HG03045 (cell line): ENCODE measurements at regions not wholly inside any gene's neighbourhood (a gene's known extent, or its start where the extent isn't known, plus 50 kb on each side); places are given as distances from the start of the nearest gene placed in this dataset.

Source experiments
- ATAC-seq: cut with Tn5 transposase; IDR thresholded peaks from one replicate; pipeline ENCODE4 v1.9.1; 2021; ENCODE audit warnings: mild to moderate bottlenecking, moderate library complexity; ENCODE audit not compliant: unreplicated experiment

DNA sequence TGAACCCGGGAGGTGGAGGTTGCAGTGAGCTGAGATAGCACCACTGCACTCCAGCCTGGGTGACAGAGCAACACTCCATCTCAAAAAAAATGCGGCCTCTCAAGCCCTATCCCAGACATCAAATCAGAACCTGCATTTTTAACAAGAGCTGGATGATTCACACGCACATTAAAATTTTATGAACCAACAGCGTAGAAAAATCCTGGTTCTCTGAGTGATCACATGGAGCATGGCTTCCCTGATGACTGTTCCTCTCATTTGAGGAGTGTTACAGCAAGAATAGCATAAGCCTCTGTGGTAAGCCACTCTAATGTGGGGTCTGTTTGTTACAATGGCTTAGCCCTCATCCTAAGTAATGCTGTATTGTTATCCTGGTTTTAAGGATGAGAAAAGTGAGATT is 163.6 kb downstream of the BRMS1L start:
- ATAC-seq: no peak

DNA sequence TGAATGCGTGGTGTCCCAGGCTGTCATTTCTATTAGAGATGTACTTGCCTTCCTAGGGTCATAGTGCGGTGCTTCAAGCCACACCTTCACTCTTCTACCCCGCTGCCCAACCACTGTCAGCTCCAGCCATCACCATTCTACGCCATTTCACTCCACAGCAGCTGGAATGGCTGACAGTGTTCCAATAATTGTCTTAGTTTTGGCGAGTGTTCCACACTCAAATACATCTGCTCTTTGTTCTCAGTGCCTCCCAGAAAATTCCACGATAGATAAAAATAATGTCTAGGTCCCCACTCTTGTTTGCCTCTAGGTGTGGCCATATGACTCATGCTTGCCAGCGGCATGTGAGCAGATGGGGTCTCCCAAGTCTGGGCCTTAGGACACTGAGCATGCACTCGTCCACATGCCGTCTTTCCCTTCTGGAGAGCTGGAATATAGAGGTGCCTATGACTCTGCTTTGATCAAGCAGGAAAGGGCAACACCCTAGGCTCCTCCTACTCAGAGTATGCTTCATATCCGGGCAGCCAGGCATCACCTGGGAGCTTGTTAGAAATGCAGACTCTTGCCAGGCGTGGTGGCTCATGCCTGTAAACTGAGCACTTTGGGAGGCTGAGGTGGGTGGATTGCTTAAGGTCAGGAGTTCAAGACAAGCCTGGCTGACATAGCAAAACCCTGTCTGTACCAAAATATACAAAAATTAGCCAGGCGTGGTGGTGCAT is 163.0 kb downstream of the BRMS1L start:
- ATAC-seq: no peak

- no peak for ATAC-seq
Observed at GRCh38 chr14:35988550-35988949, 162.4 kb downstream of the BRMS1L start.

GRCh38 chr14:35987731-35988130 is 161.6 kb downstream of the BRMS1L start:
- no peak for ATAC-seq

- ATAC-seq: peak; percentile 86
Observed at GRCh38 chr14:35986219-35986573, 160.1 kb downstream of the BRMS1L start.

DNA sequence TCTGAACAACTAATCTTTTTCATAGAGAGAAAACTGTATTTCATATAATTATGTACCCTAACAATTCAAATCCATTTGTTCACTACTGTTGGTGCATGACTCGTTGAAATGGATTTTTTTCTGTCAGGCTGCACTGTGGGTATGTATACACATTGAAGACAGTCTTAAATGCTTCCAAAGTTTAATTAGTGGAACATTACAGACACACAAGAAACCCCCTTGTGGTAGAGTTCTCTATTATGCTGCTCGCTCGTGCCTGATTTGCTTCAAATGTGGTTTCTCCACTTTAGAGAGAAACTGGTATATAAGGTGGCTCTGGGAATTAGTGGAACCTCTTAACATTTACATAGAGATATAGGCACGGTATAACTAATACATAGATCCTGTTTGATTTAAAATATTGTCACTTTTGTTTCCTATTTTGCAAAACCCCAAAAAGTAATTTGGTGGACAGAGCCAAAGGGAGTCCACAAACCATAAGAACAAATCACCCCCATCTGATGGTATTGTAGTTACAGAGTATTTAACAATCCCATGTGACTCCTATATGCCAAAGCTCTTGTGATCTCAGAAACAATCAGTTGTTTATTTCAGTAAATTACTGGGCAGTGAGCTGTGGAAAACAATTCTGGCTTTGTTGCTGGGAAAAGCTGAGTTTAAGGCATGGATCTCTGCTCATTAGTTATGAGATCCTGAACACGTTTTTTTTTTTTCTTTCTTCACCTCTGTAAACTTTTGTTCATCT is 159.5 kb downstream of the BRMS1L start:
- no peak for ATAC-seq

DNA sequence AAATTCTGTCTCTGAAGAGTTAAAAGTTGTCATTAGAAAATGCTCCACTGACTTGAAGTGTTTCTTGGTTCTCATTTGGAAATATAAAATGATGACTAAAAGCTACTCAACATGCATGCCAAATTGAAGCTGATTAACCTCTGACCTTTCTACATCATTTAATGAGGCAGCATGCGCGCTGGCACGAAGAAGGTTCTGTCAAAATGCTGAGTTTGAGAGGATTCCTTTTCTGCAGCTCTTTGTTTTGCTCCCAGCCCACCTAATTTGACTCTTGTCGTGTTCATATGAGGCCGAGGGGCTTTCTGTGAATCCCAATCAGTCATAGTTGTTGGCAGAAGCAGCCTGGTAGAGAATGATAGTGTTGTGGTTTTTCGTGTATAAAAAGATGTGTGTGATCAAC is 153.4 kb downstream of the BRMS1L start:
- no peak for ATAC-seq

DNA sequence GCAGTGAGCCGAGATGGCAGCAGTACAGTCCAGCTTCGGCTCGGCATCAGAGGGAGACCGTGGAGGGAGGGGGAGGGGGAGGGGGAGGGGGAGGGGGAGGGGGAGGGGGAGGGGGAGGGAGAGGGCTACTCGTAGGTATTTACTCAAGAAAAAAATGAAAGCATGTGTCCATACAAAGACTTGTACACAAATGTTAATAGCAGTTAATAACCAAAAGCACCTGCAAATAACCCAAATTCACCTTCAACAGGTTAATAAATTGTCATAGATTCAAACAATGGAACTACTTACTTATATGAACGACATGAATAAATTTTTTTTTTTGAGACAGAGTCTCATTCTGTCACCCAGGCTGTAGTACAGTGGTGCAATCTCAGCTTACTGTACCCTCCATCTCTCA is 152.4 kb downstream of the BRMS1L start:
- no peak for ATAC-seq

DNA sequence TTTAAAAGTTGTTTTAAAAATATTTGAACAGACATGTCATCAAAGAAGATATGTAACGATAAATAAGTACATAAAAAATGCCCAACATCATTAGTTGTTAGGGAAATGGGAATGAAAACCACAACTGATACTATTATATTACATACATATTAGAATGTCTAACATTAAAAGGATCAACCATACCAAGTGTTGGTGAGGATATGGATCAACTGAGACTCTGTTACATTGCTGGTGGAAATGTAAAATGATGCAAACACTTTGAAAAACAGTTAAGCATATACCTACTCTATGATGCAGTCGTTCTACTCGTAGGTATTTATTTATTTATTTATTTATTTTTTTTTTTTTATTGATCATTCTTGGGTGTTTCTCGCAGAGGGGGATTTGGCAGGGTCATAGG is 149.7 kb downstream of the BRMS1L start:
- no peak for ATAC-seq

DNA sequence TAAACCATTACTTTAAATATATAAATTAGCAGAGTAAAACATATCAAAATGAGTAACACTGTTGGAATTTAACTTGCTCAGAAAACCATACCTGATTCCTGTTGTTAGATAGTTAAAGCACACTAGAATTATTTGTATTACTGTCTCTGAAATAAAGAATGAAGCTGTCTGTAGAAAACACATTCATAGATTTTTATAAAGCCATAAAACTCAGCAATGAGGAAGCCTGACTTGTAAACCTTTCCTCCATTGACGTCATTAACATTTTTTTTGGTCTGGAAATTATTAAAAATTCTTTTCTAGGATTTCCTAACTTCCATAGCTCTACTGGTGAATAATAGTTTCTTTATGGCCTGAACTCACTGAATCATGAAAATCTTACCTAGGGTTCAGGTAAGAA is 147.6 kb downstream of the BRMS1L start:
- no peak for ATAC-seq

DNA sequence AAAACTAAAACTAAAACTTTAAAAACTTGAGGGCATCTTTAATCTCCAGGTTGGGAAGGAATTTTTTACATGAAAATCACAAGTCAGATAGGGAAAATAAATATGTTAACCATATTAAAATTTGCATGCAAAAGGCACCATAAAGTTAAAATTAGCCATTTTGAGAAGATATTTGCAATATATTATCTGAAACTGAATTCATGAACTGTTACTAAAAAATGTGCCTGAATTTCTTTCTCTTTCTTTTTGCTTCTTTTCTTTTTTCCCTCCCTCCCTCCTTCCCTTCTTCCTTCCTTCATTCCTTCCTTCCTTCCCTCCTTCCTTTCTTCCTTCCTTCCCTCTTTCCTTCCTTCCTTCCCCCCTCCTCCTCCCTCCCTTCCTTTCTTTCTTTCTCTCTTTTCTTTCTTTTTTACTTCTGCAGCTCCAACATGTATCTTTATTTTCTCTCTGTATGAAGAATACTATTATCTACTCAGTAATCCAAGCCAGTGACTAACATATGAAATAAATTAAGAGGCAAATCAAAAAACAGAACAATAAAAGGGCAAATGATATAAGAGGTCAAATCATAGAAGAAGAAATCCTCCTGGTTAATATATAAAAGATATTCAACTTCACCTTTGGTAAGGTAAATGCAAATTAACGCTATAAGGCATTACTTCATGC is 146.0 kb downstream of the BRMS1L start:
- ATAC-seq: no peak

GRCh38 chr14:35969310-35969709 is 143.2 kb downstream of the BRMS1L start:
- ATAC-seq: no peak

- ATAC-seq: no peak
Observed at GRCh38 chr14:35965400-35965799, 139.3 kb downstream of the BRMS1L start.

GRCh38 chr14:35964697-35965286 is 138.7 kb downstream of the BRMS1L start:
- no peak for ATAC-seq

DNA sequence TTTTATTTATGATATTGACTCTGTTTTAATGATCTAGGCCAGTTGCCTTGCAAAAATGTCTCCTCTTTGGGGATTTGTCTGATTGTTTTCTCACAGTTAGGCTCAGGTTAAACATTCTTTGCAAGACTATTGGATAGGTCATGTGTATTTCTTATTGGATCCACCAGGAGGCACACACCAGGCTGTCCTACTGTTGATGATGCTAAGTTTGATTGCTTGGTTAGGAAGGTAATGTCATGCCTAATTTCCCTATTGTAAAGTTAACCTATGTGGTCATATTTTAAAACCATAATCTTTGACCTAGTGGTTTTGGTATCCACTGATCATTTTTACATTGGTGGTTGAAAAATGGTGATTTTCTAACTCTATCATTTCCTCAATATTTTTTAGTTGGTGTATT is 137.1 kb downstream of the BRMS1L start:
- ATAC-seq: no peak

DNA sequence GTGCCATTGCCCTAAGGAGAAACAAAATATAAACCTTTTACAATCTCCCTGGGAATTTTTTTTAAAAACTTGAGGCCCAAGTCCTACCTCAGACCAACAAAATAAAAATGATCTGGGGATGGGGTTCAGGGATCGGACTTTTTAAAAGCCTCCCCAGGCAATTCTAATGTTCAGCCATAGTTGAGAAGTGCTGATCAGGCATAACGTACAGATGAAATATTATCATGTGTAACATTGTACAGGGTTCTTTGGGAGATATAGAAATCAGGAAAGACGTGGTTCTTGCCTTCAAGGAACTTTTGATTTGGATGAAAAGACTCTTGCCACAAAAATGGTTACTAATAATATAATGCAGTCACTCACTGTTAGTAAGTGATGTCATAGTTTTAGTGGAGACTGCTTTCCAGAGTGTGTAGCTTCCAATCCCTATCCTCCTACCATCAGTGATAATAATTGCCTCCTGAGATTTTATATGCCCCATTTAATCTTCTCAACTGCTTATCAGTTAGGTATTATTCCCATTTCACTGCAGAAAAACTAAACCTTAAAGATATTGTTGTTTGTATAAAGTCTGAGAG is 135.6 kb downstream of the BRMS1L start:
- ATAC-seq: no peak

GRCh38 chr14:35959835-35960234 is 133.7 kb downstream of the BRMS1L start:
- no peak for ATAC-seq

- no peak for ATAC-seq
Observed at GRCh38 chr14:35958499-35958898, 132.4 kb downstream of the BRMS1L start.

- no peak for ATAC-seq
Observed at GRCh38 chr14:35956376-35957085, 130.4 kb downstream of the BRMS1L start.

- ATAC-seq: no peak
Observed at GRCh38 chr14:35952584-35952983, 126.4 kb downstream of the BRMS1L start.
